Astrocyte (in vitro differentiated cells and primary cell): ENCODE measurements at regions not wholly inside any gene's neighbourhood (a gene's known extent, or its start where the extent isn't known, plus 50 kb on each side); places are given as distances from the start of the nearest gene placed in this dataset.

Experiments used
- DNase-seq: peaks from one replicate; pipeline ENCODE4 v3.0.0-alpha.2; 2010; ENCODE audit warnings: low read depth
- FAIRE-seq: peaks from 2 replicates; lab custom pipeline; 2011; peaks lifted over from hg19 to GRCh38; lab: Jason Lieb, UNC
- H2AFZ ChIP-seq: 2 replicates; pipeline ENCODE4 v1.6.0; 2012; ENCODE audit warnings: low read depth, low read length, inconsistent platforms
- H3K27ac ChIP-seq: 2 replicates; pipeline ENCODE4 v1.5.1; 2011; ENCODE audit warnings: low read depth, low read length, inconsistent platforms
- H3K27me3 ChIP-seq: 2 replicates; pipeline ENCODE4 v1.6.0; 2011; ENCODE audit warnings: low read length, inconsistent platforms; ENCODE audit not compliant: insufficient read depth
- H3K36me3 ChIP-seq: 2 replicates; pipeline ENCODE4 v1.5.1; 2011; ENCODE audit warnings: low read length, inconsistent platforms; ENCODE audit not compliant: insufficient read depth
- H3K4me1 ChIP-seq: 2 replicates; pipeline ENCODE4 v1.5.1; 2011; ENCODE audit warnings: low read length, inconsistent platforms; ENCODE audit not compliant: insufficient read depth
- H3K4me2 ChIP-seq: 2 replicates; pipeline ENCODE4 v1.6.0; 2012; ENCODE audit warnings: low read length, inconsistent platforms
- H3K4me3 ChIP-seq: 2 replicates; pipeline ENCODE4 v1.5.1; 2011; ENCODE audit warnings: low read depth, mild to moderate bottlenecking, low read length, inconsistent platforms; ENCODE audit not compliant: insufficient read depth
- H3K79me2 ChIP-seq: 2 replicates; pipeline ENCODE4 v1.6.0; 2012; ENCODE audit warnings: mild to moderate bottlenecking, low read length, inconsistent platforms; ENCODE audit not compliant: insufficient read depth
- H3K9ac ChIP-seq: 2 replicates; pipeline ENCODE4 v1.6.0; 2012; ENCODE audit warnings: mild to moderate bottlenecking, low read length, inconsistent platforms
- H3K9me3 ChIP-seq: 2 replicates; pipeline ENCODE4 v1.5.1; 2012; ENCODE audit warnings: low read depth, mild to moderate bottlenecking, low read length, inconsistent platforms; ENCODE audit not compliant: insufficient read depth
- H4K20me1 ChIP-seq: 2 replicates; pipeline ENCODE4 v1.6.0; 2012; ENCODE audit warnings: low read length, inconsistent platforms; ENCODE audit not compliant: insufficient read depth
- H3K27ac Mint-ChIP-seq: one replicate; pipeline ENCODE4 v1.8.0; 2021; ENCODE audit warnings: mild to moderate bottlenecking, mixed read lengths; ENCODE audit not compliant: unreplicated experiment
- H3K27me3 Mint-ChIP-seq: one replicate; pipeline ENCODE4 v1.8.0; 2021; ENCODE audit warnings: low read depth, mixed read lengths; ENCODE audit not compliant: unreplicated experiment
- H3K36me3 Mint-ChIP-seq: one replicate; pipeline ENCODE4 v1.8.0; 2021; ENCODE audit warnings: low read depth, mixed read lengths; ENCODE audit not compliant: unreplicated experiment
- H3K4me1 Mint-ChIP-seq: one replicate; pipeline ENCODE4 v1.8.0; 2021; ENCODE audit warnings: low read depth, mixed read lengths; ENCODE audit not compliant: unreplicated experiment
- H3K4me3 Mint-ChIP-seq: one replicate; pipeline ENCODE4 v1.8.0; 2021; ENCODE audit warnings: mild to moderate bottlenecking, moderate library complexity, mixed read lengths; ENCODE audit not compliant: unreplicated experiment
- H3K9me3 Mint-ChIP-seq: one replicate; pipeline ENCODE4 v1.8.0; 2021; ENCODE audit warnings: mild to moderate bottlenecking, mixed read lengths; ENCODE audit not compliant: unreplicated experiment
- CTCF ChIP-seq: IDR thresholded peaks from 2 replicates; pipeline ENCODE4 v1.5.1; 2011; ENCODE audit warnings: low read depth, mild to moderate bottlenecking, inconsistent platforms, low read length, moderate library complexity; ENCODE audit not compliant: insufficient read depth
- EZH2 ChIP-seq: IDR thresholded peaks from 2 replicates; pipeline ENCODE4 v1.6.1; 2012; ENCODE audit warnings: mild to moderate bottlenecking, low read length, inconsistent platforms; ENCODE audit not compliant: insufficient read depth

GRCh38 chr4:20354120-20354519 is 102.4 kb downstream of the SLIT2 start:
- DNase-seq (no peak), FAIRE-seq (no peak)
- H3K79me2 ChIP-seq = no peaks in the 10 kb centered on the region
- Mint-ChIP-seq H3K4me3 (no peak overlapping the region), H3K27ac (no peak overlapping the region), H3K36me3 (no peaks in the 10 kb centered on the region), H3K4me1 (peaks cover 1% of the 10 kb centered on the region), H3K9me3 (no peaks in the 10 kb centered on the region), H3K27me3 (no peaks in the 10 kb centered on the region)
- no peak overlapping the region for H3K4me2 ChIP-seq
- H3K27me3 ChIP-seq = no peaks in the 10 kb centered on the region
- no peaks in the 10 kb centered on the region for H3K9me3 ChIP-seq
- H3K27ac ChIP-seq = no peak overlapping the region
- no peak overlapping the region for H3K4me3 ChIP-seq
- no peaks in the 10 kb centered on the region for H4K20me1 ChIP-seq
- H3K4me1 ChIP-seq = no peaks in the 10 kb centered on the region
- no peak overlapping the region for H3K9ac ChIP-seq
- no peak overlapping the region for H2AFZ ChIP-seq
- TF ChIP-seq EZH2 (no peak), CTCF (no peak)
- no peaks in the 10 kb centered on the region for H3K36me3 ChIP-seq

- peak; percentile 36 for DNase-seq
- no peak for FAIRE-seq
These were observed 104.9 kb downstream of the SLIT2 start for GRCh38 chr4:20356565-20356964.

More at GRCh38 chr4:20356565-20356964, 104.9 kb downstream of the SLIT2 start:
- no peaks in the 10 kb centered on the region for H3K36me3 ChIP-seq
- no peaks in the 10 kb centered on the region for H3K4me1 ChIP-seq
- no peaks in the 10 kb centered on the region for H3K27me3 ChIP-seq
- peaks cover 1% of the 10 kb centered on the region for H3K4me1 Mint-ChIP-seq
- no peak overlapping the region for H3K27ac ChIP-seq
- H3K9me3 ChIP-seq = no peaks in the 10 kb centered on the region
- H3K36me3 Mint-ChIP-seq = no peaks in the 10 kb centered on the region
- H3K27me3 Mint-ChIP-seq = no peaks in the 10 kb centered on the region
- no peak overlapping the region for H3K27ac Mint-ChIP-seq
- no peak overlapping the region for H2AFZ ChIP-seq
- no peak overlapping the region for H3K4me2 ChIP-seq
- H3K4me3 ChIP-seq = no peak overlapping the region
- no peaks in the 10 kb centered on the region for H4K20me1 ChIP-seq
- H3K9ac ChIP-seq = no peak overlapping the region
- no peaks in the 10 kb centered on the region for H3K9me3 Mint-ChIP-seq
- H3K79me2 ChIP-seq = no peaks in the 10 kb centered on the region
- no peak overlapping the region for H3K4me3 Mint-ChIP-seq
- TF ChIP-seq CTCF = no peak
- TF ChIP-seq EZH2 = no peak
